ENCODE measurements at regions not wholly inside any gene's neighbourhood (a gene's known extent, or its start where the extent isn't known, plus 50 kb on each side); places are given as distances from the start of the nearest gene placed in this dataset.

Small RNA genes in the stretch of these regions (small RNA-seq; reads per million reads assigned to genes)
- gene AC026784.1 (0 reads per million in 3 experiments), gene RF00019 (0 to 1.2 (median 0) reads per million in 3 experiments), gene RF00561 (0 to 0.08 (median 0.03) reads per million in 3 experiments)
